ENCODE measurements at regions not wholly inside any gene's neighbourhood (a gene's known extent, or its start where the extent isn't known, plus 50 kb on each side); places are given as distances from the start of the nearest gene placed in this dataset.

GRCh38 chrX:124634363-124634762, 288.0 kb downstream of the SH2D1A start:
- no peak for TF ChIP-seq CTCF (conservative IDR thresholded peaks at IDR 0.05; ENCODE audit: low read depth, low read length)
- no peak for TF ChIP-seq EZH2 (IDR thresholded peaks at IDR 0.05; ENCODE audit: low read length, unreplicated experiment)
- no peak for TF ChIP-seq EZH2phosphoT487 (IDR thresholded peaks at IDR 0.05; ENCODE audit: borderline replicate concordance, low read length)

Measured in PC-3 (cell line).